Ovary (tissue), 3 donors: ENCODE measurements at regions not wholly inside any gene's neighbourhood (a gene's known extent, or its start where the extent isn't known, plus 50 kb on each side); places are given as distances from the start of the nearest gene placed in this dataset.

Experiments
- EP300 ChIP-seq: sonication (generic); formaldehyde crosslinking; IDR thresholded peaks from one replicate; pipeline ENCODE4 v1.6.1; 2017; ENCODE audit warnings: antibody characterized with exemption
- POLR2A ChIP-seq: fragments of 450-650 bp; IDR thresholded peaks from one replicate; pipeline ENCODE4 v1.6.1; 2017; ENCODE audit warnings: antibody characterized with exemption, mild to moderate bottlenecking, moderate library complexity
- TF ChIP-seq, protein P1 (sequence below), 3 donors: fragments of 450-650 bp in 2 of 3; fragments of 200-600 bp in 1 of 3; IDR thresholded peaks; one replicate each; pipeline versions ENCODE4 v1.5.1 to v1.8.0; 2016 to 2022; ENCODE audit warnings: antibody characterized with exemption in 3 of 3, mild to moderate bottlenecking in 1 of 3
- donor health status: DM: no; HTN: no; CAD: no.

DNA sequence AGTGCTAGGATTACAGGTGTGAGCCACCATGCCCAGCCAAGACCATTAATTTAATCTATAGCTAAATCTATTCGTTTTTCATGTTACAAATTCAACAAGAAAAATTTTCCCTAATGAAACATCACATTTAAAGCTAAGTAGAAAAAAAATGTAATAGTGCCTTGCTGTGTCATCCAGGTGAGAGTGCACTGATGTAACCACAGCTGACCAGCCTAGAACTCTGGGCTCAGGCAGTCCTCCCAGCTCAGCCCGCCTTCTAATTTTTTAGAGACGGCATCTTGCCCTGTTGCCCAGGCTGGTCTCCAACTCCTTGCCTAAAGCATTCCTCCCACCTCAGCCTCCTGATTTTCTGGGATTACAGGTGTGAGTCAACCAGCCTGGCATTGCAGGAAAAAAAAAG is 109.0 kb downstream of the PPIAL4G start:
- TF ChIP-seq, protein P1, sequence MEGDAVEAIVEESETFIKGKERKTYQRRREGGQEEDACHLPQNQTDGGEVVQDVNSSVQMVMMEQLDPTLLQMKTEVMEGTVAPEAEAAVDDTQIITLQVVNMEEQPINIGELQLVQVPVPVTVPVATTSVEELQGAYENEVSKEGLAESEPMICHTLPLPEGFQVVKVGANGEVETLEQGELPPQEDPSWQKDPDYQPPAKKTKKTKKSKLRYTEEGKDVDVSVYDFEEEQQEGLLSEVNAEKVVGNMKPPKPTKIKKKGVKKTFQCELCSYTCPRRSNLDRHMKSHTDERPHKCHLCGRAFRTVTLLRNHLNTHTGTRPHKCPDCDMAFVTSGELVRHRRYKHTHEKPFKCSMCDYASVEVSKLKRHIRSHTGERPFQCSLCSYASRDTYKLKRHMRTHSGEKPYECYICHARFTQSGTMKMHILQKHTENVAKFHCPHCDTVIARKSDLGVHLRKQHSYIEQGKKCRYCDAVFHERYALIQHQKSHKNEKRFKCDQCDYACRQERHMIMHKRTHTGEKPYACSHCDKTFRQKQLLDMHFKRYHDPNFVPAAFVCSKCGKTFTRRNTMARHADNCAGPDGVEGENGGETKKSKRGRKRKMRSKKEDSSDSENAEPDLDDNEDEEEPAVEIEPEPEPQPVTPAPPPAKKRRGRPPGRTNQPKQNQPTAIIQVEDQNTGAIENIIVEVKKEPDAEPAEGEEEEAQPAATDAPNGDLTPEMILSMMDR (IDR thresholded peaks at IDR 0.05), result no peak
- no peak for TF ChIP-seq POLR2A
- no peak for TF ChIP-seq EP300
